SK-N-MC (cell line): ENCODE measurements at regions not wholly inside any gene's neighbourhood (a gene's known extent, or its start where the extent isn't known, plus 50 kb on each side); places are given as distances from the start of the nearest gene placed in this dataset.

Source experiments
- EZH2 ChIP-seq: fragments of 200-600 bp; sonication (generic); IDR thresholded peaks from one replicate; pipeline ENCODE4 v1.6.1; 2017; ENCODE audit warnings: antibody characterized with exemption
- FOXP2 ChIP-seq: optimal IDR thresholded peaks from 2 replicates; pipeline ENCODE3; 2011; ENCODE audit warnings: mild to moderate bottlenecking, moderate library complexity; ENCODE audit not compliant: insufficient read depth; ENCODE audit errors: extremely low read length, control extremely low read depth
- POLR2AphosphoS5 ChIP-seq: IDR thresholded peaks from 2 replicates; pipeline ENCODE4 v1.6.1; 2012; ENCODE audit warnings: mild to moderate bottlenecking, low read depth, low read length, borderline replicate concordance

- TF ChIP-seq EZH2: no peak
- no peak for TF ChIP-seq POLR2AphosphoS5
- TF ChIP-seq FOXP2: no peak
Observed at GRCh38 chr7:22630069-22630468, 96.9 kb upstream of the IL6 start.
